Calu3 (cell line): ENCODE measurements at regions not wholly inside any gene's neighbourhood (a gene's known extent, or its start where the extent isn't known, plus 50 kb on each side); places are given as distances from the start of the nearest gene placed in this dataset.

ENCODE experiments used
- BruUV-seq: library from RNA; stranded (reverse); fragments of 400-500 nt; replicated peaks from 2 replicates; lab custom pipeline; 2021; lab: Mats Ljungman, UMichigan
- CTCF ChIA-PET: fragments of 300-600 bp; sonication (Branson Sonifier 250); formaldehyde crosslinking; loops from one replicate; lab custom pipeline; 2022; ENCODE audit warnings: antibody characterized with exemption; lab: Charles Lee
- DNase-seq: peaks from one replicate; pipeline ENCODE4 v3.0.0; 2022
- H3K27ac Mint-ChIP-seq: one replicate; pipeline ENCODE4 v1.8.0; 2022; ENCODE audit warnings: mixed read lengths; ENCODE audit not compliant: unreplicated experiment
- H3K27me3 Mint-ChIP-seq: one replicate; pipeline ENCODE4 v1.8.0; 2022; ENCODE audit warnings: mixed read lengths; ENCODE audit not compliant: unreplicated experiment
- H3K36me3 Mint-ChIP-seq: one replicate; pipeline ENCODE4 v1.8.0; 2022; ENCODE audit warnings: mild to moderate bottlenecking, moderate library complexity, mixed read lengths; ENCODE audit not compliant: insufficient read depth, unreplicated experiment
- H3K4me1 Mint-ChIP-seq: one replicate; pipeline ENCODE4 v1.8.0; 2022; ENCODE audit warnings: mild to moderate bottlenecking, low read depth, mixed read lengths; ENCODE audit not compliant: unreplicated experiment
- H3K4me3 Mint-ChIP-seq: one replicate; pipeline ENCODE4 v1.8.0; 2022; ENCODE audit warnings: mild to moderate bottlenecking, low read depth, moderate library complexity, mixed read lengths; ENCODE audit not compliant: unreplicated experiment
- H3K9me3 Mint-ChIP-seq: one replicate; pipeline ENCODE4 v1.8.0; 2022; ENCODE audit warnings: low read depth, mixed read lengths; ENCODE audit not compliant: unreplicated experiment
- intact Hi-C: fragments of 100-400 bp; cut with micrococcal nuclease; formaldehyde crosslinking; loops from one replicate; pipeline ENCODE4 v1.10.0; 2022; ENCODE audit not compliant: unreplicated experiment
- TF ChIP-seq, protein P1 (sequence below): fragments of 200-600 bp; IDR thresholded peaks from one replicate; pipeline ENCODE4 v1.8.0; 2022; ENCODE audit warnings: antibody characterized with exemption; ENCODE audit not compliant: unreplicated experiment

DNA sequence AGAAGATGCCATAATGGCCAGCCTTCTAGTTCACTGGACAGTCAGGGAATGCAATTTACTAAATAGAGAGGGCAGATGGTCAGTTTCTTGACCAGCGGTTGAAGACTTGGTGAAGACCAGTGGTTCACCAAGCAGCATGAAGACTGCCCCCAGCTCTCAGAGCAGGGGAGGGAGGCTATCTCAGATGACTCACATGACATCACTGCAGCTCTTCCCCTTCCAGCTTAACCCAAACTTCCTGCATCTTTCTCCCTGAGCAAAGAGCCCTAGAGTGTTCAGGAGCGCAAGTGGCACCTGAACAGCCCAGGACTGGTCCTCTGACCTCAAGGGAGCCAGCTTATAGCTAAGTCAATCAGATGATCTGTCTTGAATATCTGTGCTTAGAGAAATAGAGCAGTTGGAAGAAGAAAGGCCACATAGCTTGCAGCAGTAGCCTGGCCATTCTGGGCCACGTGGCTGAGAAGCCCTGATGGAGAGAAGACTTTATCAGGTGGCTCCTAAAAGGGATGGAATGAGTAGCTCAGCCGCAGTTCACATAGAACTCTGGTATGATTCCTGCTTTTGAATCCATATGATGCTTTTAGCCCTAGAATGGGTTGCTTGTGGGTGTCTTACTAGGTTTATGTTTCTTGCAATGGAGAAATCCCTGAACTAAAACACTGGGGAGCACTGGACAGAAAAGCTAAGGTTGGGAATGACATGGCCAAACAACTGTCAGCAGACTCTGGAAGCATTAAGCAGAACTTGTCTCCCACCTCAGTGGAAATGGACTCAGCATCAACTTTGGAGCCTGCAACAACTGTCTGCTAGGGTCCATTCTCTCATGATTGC is 392.1 kb upstream of the CCL2 start:
- Mint-ChIP-seq H3K4me1 (no peaks in the 10 kb centered on the region), H3K4me3 (no peak overlapping the region), H3K27me3 (peaks cover 44% of the 10 kb centered on the region), H3K9me3 (no peaks in the 10 kb centered on the region), H3K27ac (no peak overlapping the region), H3K36me3 (no peaks in the 10 kb centered on the region)
- CTCF ChIA-PET, result interaction anchor here (0.7 kb wide), 1 partner anchor 132 kb away, joined by 3 read pairs; no protein-coding TSS in a partner anchor
- intact Hi-C loops, result no loop called here
- DNase-seq, result no peak
- no TSS peak for BruUV-seq
- TF ChIP-seq, protein P1, sequence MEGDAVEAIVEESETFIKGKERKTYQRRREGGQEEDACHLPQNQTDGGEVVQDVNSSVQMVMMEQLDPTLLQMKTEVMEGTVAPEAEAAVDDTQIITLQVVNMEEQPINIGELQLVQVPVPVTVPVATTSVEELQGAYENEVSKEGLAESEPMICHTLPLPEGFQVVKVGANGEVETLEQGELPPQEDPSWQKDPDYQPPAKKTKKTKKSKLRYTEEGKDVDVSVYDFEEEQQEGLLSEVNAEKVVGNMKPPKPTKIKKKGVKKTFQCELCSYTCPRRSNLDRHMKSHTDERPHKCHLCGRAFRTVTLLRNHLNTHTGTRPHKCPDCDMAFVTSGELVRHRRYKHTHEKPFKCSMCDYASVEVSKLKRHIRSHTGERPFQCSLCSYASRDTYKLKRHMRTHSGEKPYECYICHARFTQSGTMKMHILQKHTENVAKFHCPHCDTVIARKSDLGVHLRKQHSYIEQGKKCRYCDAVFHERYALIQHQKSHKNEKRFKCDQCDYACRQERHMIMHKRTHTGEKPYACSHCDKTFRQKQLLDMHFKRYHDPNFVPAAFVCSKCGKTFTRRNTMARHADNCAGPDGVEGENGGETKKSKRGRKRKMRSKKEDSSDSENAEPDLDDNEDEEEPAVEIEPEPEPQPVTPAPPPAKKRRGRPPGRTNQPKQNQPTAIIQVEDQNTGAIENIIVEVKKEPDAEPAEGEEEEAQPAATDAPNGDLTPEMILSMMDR, result no peak

DNA sequence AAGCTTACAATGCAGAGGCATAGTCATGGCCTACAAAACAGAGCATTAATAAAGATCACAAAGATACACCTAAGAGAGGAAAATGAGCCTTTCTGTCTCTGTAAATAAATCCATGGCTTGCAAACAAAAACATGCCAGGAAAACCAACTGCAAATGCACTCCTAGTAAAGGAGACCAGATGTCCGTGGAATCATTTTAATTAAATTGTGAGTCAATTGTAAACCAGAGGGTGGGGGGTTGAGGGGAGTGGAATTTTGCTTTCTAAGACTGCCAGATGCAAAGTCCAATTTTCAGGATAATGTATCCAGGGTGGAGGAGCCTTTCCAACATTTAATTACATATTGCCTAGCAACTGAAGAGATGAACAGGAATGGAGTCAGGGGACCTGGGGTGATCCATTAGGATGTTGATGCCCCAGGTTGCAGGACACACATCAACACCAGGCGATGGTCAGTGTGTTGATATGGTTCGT is 390.3 kb upstream of the CCL2 start:
- no peak overlapping the region for H3K4me3 Mint-ChIP-seq
- H3K27me3 Mint-ChIP-seq, result peaks cover 27% of the 10 kb centered on the region
- BruUV-seq, result no TSS peak
- CTCF ChIA-PET, result no interaction called here
- DNase-seq, result no peak
- H3K36me3 Mint-ChIP-seq, result no peaks in the 10 kb centered on the region
- intact Hi-C loops, result no loop called here
- no peaks in the 10 kb centered on the region for H3K4me1 Mint-ChIP-seq
- no peaks in the 10 kb centered on the region for H3K9me3 Mint-ChIP-seq
- no peak overlapping the region for H3K27ac Mint-ChIP-seq
- TF ChIP-seq, protein P1, result no peak

DNA sequence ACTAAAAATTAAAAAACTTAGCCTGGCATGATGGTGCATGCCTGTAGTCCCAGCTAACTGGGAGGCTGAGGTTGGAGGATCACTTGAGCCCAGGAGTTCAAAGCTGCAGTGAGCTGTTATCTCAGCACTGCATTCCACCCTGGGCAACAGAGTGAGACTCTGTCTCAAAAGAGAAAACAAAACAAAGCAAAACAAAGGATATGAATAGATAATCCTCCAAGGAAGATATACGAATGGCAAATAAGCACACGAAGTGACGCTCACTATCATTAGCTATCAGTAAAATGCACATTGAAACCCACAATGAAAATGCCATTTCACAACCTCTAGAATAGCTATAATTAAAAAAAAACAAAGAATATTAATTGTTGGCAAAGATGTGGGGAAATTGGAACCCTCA is 386.2 kb upstream of the CCL2 start:
- CTCF ChIA-PET, result no interaction called here
- Mint-ChIP-seq H3K4me3 (no peak overlapping the region), H3K27ac (no peak overlapping the region), H3K36me3 (no peaks in the 10 kb centered on the region), H3K9me3 (no peaks in the 10 kb centered on the region), H3K4me1 (no peaks in the 10 kb centered on the region), H3K27me3 (peaks cover 31% of the 10 kb centered on the region)
- intact Hi-C loops, result no loop called here
- no peak for DNase-seq
- TF ChIP-seq, protein P1, result no peak
- BruUV-seq, result no TSS peak

DNA sequence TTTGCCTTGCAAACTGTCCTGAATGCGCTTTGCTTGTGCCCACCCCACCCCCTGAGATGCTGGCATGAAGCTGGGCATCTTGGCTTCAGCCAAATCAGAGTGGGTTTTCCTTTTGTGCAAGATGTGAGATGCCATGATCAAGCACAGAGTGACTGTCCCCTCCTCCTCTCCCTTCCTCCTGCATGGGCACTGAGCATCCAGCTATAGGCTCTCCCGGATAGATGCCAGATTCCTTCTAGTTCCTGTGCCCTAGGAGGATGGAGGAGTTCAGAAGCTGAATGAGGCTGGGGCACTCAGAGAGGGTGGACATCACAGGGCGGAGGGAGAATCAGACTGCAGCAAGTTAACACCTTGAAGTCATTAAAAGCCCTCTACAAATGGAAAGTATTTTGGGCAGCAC is 384.1 kb upstream of the CCL2 start:
- Mint-ChIP-seq H3K4me1 (no peaks in the 10 kb centered on the region), H3K36me3 (no peaks in the 10 kb centered on the region), H3K4me3 (no peak overlapping the region), H3K27ac (no peak overlapping the region), H3K9me3 (peaks cover 2% of the 10 kb centered on the region), H3K27me3 (peaks cover 52% of the 10 kb centered on the region)
- TF ChIP-seq, protein P1, result no peak
- BruUV-seq, result no TSS peak
- no peak for DNase-seq
- CTCF ChIA-PET, result no interaction called here
- intact Hi-C loops, result no loop called here
